ENCODE measurements at regions not wholly inside any gene's neighbourhood (a gene's known extent, or its start where the extent isn't known, plus 50 kb on each side); places are given as distances from the start of the nearest gene placed in this dataset.

DNA sequence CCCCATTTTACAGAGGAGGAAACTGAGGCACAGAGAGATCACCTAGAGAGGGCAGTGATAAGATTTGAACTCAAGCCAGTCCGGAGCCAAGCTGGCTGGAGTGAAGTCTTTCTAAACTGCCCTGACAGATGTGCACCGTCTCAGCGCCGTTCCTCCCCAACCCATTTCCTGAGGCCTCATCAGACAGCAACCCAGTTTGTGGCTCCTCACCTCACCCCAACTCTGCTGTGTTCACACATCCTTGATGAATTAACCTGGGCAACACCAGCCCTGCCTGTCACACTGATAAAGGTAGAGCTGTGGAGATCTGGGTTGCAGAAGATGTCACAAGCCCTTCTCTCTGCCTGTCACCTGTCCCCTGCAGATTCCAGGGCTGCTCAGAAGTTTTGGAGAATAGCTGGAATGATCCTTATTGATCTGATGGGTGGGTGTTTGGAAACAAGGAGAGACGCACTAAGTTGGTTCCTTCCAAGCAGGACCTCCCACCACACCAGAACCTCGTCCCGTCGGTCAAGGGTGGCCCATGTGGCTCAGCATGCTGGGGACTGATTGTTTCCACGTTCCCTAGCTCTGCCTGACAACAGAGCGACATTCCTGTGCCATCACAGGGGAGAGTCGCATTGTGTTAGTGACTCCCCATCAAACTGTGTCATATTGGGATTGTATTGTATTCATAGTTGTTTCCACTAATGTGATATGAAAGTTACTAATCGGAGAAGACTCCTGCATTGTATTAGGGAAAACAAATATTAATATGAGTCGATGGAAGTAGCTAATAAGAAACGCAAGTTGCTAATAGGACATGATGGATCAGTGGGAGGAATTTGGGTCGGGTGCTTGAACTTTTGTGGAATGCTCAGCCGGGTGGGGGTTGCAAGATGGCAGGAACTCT is 200.6 kb downstream of the PHETA1 start:
- H3K27me3 Mint-ChIP-seq (ENCODE audit: insufficient read depth, unreplicated experiment) = peaks cover 40% of the 10 kb centered on the region
- H3K9me3 ChIP-seq = no peaks in the 10 kb centered on the region
- no peaks in the 10 kb centered on the region for H3K36me3 Mint-ChIP-seq (ENCODE audit: insufficient read depth, unreplicated experiment)
- no peaks in the 10 kb centered on the region for H3K4me1 ChIP-seq
- ChIA-PET CTCF (interaction anchor here (0.6 kb wide), 1 partner anchor 275 kb away, joined by 5 read pairs; no protein-coding TSS in a partner anchor), POLR2A (interaction anchor here (0.5 kb wide), 1 partner anchor 1832 kb away, joined by 3 read pairs; no protein-coding TSS in a partner anchor)
- H3K9me3 Mint-ChIP-seq (ENCODE audit: unreplicated experiment) = no peaks in the 10 kb centered on the region
- TF ChIP-seq CTCF (IDR thresholded peaks at IDR 0.05; ENCODE audit: insufficient read depth in 1 of 2, low read depth in 1 of 2, low read length in 1 of 2, severe bottlenecking in 1 of 2, unreplicated experiment in 1 of 2) = no peak
- DNase-seq = no peak
- H3K36me3 ChIP-seq (ENCODE audit: control insufficient read depth, insufficient read depth, low read length) = no peaks in the 10 kb centered on the region
- H3K27me3 ChIP-seq (replicated peaks; ENCODE audit: control insufficient read depth, insufficient read depth, low read length) = 0 out of 2 replicates have a peak, but pooled peaks cover 1% of the 10 kb centered on the region
- intact Hi-C loops (cut with micrococcal nuclease; ENCODE audit: unreplicated experiment) = no loop called here
- BruUV-seq (replicated peaks) = no TSS peak
- H3K4me3 Mint-ChIP-seq (ENCODE audit: unreplicated experiment) = no peak overlapping the region
- no peaks in the 10 kb centered on the region for H3K4me1 Mint-ChIP-seq (ENCODE audit: low read depth, unreplicated experiment)
- H3K4me3 ChIP-seq (ENCODE audit: low read depth, low read length) = no peak overlapping the region
- no peak overlapping the region for H3K27ac Mint-ChIP-seq (ENCODE audit: unreplicated experiment)

DNA sequence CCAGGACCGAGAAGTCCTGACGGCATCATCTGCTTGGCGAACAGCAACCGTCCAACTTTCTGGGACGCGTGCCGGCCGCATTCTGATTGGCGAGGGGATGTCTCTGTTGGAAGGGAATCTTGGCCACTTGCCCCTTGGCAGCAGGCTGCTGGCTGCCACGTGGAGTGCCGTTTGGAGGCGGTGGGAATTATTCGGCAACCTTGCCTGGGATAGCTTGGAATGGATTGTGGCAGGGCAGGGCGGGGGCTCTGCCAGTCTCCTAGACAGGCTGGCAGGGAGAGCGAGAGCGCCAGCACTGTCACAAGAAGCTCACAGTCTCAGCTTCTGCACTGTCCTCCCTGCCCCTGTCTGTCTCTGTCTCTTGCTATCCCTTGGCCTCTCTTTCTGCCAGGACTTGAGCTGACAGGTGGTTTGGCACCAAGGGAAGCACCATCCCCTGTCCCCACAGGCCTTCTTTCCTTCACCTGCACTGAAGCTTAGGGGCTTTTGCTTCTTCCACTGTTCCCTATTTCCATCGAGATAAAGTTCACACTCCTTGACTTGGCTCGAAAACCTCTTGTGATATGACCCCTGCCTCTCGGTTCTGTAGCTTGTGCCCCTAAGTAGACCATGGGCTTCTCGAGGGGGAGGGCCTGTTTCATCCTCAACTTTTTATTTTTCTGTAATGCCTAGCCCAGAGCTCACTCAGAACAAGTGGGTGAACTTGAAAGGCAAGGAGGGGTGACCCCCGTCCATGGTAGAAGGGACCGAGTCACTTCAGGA is 201.9 kb downstream of the PHETA1 start:
- H3K4me3 Mint-ChIP-seq (ENCODE audit: unreplicated experiment) = no peak overlapping the region
- intact Hi-C loops (cut with micrococcal nuclease; ENCODE audit: unreplicated experiment) = no loop called here
- H3K27me3 Mint-ChIP-seq (ENCODE audit: insufficient read depth, unreplicated experiment) = peaks cover 35% of the 10 kb centered on the region
- no peak for DNase-seq
- no peaks in the 10 kb centered on the region for H3K9me3 Mint-ChIP-seq (ENCODE audit: unreplicated experiment)
- no peak for TF ChIP-seq CTCF (IDR thresholded peaks at IDR 0.05; ENCODE audit: insufficient read depth in 1 of 2, low read depth in 1 of 2, low read length in 1 of 2, severe bottlenecking in 1 of 2, unreplicated experiment in 1 of 2)
- CTCF ChIA-PET = interaction anchor here (0.8 kb wide), 1 partner anchor 12 kb away, joined by 3 read pairs; no protein-coding TSS in a partner anchor
- 0 out of 2 replicates have a peak, but pooled peaks cover 1% of the 10 kb centered on the region for H3K27me3 ChIP-seq (replicated peaks; ENCODE audit: control insufficient read depth, insufficient read depth, low read length)
- H3K4me1 Mint-ChIP-seq (ENCODE audit: low read depth, unreplicated experiment) = no peaks in the 10 kb centered on the region
- no TSS peak for BruUV-seq (replicated peaks)
- no peaks in the 10 kb centered on the region for H3K4me1 ChIP-seq
- H3K36me3 Mint-ChIP-seq (ENCODE audit: insufficient read depth, unreplicated experiment) = no peaks in the 10 kb centered on the region
- H3K4me3 ChIP-seq (ENCODE audit: low read depth, low read length) = no peak overlapping the region
- POLR2A ChIA-PET = no interaction called here
- H3K9me3 ChIP-seq = no peaks in the 10 kb centered on the region
- H3K36me3 ChIP-seq (ENCODE audit: control insufficient read depth, insufficient read depth, low read length) = no peaks in the 10 kb centered on the region
- no peak overlapping the region for H3K27ac Mint-ChIP-seq (ENCODE audit: unreplicated experiment)

- Mint-ChIP-seq H3K27ac (ENCODE audit: unreplicated experiment) (no peak overlapping the region), H3K36me3 (ENCODE audit: insufficient read depth, unreplicated experiment) (no peaks in the 10 kb centered on the region), H3K4me3 (ENCODE audit: unreplicated experiment) (no peak overlapping the region), H3K4me1 (ENCODE audit: low read depth, unreplicated experiment) (no peaks in the 10 kb centered on the region), H3K27me3 (ENCODE audit: insufficient read depth, unreplicated experiment) (peaks cover 37% of the 10 kb centered on the region), H3K9me3 (ENCODE audit: unreplicated experiment) (no peaks in the 10 kb centered on the region)
- no peak for DNase-seq
- H3K27me3 ChIP-seq (replicated peaks; ENCODE audit: control insufficient read depth, insufficient read depth, low read length) = no peaks in the 10 kb centered on the region
- BruUV-seq (replicated peaks) = no TSS peak
- no peak for TF ChIP-seq CTCF (IDR thresholded peaks at IDR 0.05; ENCODE audit: insufficient read depth in 1 of 2, low read depth in 1 of 2, low read length in 1 of 2, severe bottlenecking in 1 of 2, unreplicated experiment in 1 of 2)
- intact Hi-C loops (cut with micrococcal nuclease; ENCODE audit: unreplicated experiment) = no loop called here
- no peak overlapping the region for H3K4me3 ChIP-seq (ENCODE audit: low read depth, low read length)
- H3K4me1 ChIP-seq = no peaks in the 10 kb centered on the region
- ChIA-PET CTCF (no interaction called here), POLR2A (no interaction called here)
- no peaks in the 10 kb centered on the region for H3K36me3 ChIP-seq (ENCODE audit: control insufficient read depth, insufficient read depth, low read length)
- no peaks in the 10 kb centered on the region for H3K9me3 ChIP-seq
Measured at GRCh38 chr12:111164833-111165525, 203.9 kb downstream of the PHETA1 start.

Measured in Caco-2 (cell line).